OCI-LY1 (cell line): ENCODE measurements at regions not wholly inside any gene's neighbourhood (a gene's known extent, or its start where the extent isn't known, plus 50 kb on each side); places are given as distances from the start of the nearest gene placed in this dataset.

Source experiments
- EZH2 ChIP-seq: fragments of 200-600 bp; sonication (generic), shearing (Covaris generic); IDR thresholded peaks from 2 replicates; pipeline ENCODE4 v1.8.0; 2017; ENCODE audit warnings: borderline replicate concordance, mixed run types, mild to moderate bottlenecking, antibody characterized with exemption, low read length, moderate library complexity, mixed read lengths
- TF ChIP-seq, protein P1 (sequence below): fragments of 200-600 bp; sonication (generic), shearing (Covaris generic); IDR thresholded peaks from 2 replicates; pipeline ENCODE4 v1.5.1; 2017; ENCODE audit warnings: mild to moderate bottlenecking, antibody characterized with exemption, low read length, moderate library complexity, mixed read lengths

DNA sequence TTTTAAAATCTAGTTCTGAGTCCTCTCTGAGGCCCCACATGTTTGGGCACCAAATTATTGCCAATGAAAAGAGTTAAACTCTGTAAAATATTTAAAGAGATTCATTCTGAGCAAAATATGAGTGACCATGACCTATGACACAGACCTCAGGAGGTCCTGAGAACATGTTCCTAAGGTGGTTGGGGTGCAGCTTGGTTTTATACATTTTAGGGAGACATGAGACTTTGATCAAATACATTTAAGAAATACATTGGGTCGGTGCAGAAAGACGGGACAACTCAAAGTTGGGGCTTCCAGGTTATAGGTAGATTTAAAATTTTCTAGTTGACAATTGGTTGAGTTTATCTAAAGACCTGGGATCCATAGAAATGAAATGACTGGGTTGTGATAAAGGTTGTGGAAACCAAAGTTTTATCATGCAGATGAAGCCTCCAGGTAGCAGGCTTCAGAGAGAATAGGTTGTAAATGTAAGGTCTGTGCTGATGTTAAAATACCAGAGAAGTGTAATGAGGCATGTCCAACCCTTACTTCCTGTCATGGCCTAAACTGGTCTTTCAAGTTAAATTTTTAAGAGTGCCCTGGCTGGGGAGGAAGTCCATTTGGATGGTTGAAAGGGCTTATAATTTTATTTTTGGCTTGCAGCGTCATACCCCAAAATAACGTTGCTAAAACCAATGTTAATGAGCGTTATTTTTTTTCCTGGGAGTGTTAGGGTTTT lies 274.9 kb downstream of the NUF2 start:
- TF ChIP-seq, protein P1, sequence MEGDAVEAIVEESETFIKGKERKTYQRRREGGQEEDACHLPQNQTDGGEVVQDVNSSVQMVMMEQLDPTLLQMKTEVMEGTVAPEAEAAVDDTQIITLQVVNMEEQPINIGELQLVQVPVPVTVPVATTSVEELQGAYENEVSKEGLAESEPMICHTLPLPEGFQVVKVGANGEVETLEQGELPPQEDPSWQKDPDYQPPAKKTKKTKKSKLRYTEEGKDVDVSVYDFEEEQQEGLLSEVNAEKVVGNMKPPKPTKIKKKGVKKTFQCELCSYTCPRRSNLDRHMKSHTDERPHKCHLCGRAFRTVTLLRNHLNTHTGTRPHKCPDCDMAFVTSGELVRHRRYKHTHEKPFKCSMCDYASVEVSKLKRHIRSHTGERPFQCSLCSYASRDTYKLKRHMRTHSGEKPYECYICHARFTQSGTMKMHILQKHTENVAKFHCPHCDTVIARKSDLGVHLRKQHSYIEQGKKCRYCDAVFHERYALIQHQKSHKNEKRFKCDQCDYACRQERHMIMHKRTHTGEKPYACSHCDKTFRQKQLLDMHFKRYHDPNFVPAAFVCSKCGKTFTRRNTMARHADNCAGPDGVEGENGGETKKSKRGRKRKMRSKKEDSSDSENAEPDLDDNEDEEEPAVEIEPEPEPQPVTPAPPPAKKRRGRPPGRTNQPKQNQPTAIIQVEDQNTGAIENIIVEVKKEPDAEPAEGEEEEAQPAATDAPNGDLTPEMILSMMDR: no peak
- TF ChIP-seq EZH2: no peak
